ENCODE measurements at regions not wholly inside any gene's neighbourhood (a gene's known extent, or its start where the extent isn't known, plus 50 kb on each side); places are given as distances from the start of the nearest gene placed in this dataset.

- TF ChIP-seq POLR2A (IDR thresholded peaks at IDR 0.05; ENCODE audit: low read length) (no peak), CTCF (IDR thresholded peaks at IDR 0.05) (no peak), JUN (IDR thresholded peaks at IDR 0.05) (no peak), MAFK (IDR thresholded peaks at IDR 0.05; ENCODE audit: partially characterized antibody) (no peak), MYC (IDR thresholded peaks at IDR 0.05; ENCODE audit: borderline replicate concordance, low read length) (no peak), USF2 (IDR thresholded peaks at IDR 0.05) (no peak), RAD21 (conservative IDR thresholded peaks at IDR 0.05 in 1 of 2, IDR thresholded peaks at IDR 0.05 in 1 of 2) (no peak), TFCP2L1 (CRISPR knock-in tag; IDR thresholded peaks at IDR 0.05) (no peak)
Measured at GRCh38 chr6:148147463-148147830, 195.2 kb upstream of the SASH1 start.
